Upper lobe of left lung (tissue), 6 donors: ENCODE measurements at regions not wholly inside any gene's neighbourhood (a gene's known extent, or its start where the extent isn't known, plus 50 kb on each side); places are given as distances from the start of the nearest gene placed in this dataset.
A peak's percentile ranks its signal among the peaks of the same experiment; 100 is the strongest.

Source experiments
- ATAC-seq, 2 donors: fragments of 200-7000 bp; cut with Tn5 transposase; one replicate each; pipeline ENCODE4 v1.9.1; 2022; ENCODE audit warnings: mild to moderate bottlenecking in 2 of 2, moderate library complexity in 2 of 2; ENCODE audit not compliant: low FRiP score in 2 of 2
- DNase-seq, 2 donors: peaks; one replicate each; pipeline ENCODE4 v3.0.0-alpha.2; 2019 to 2020
- H3K27ac ChIP-seq, 4 donors: fragments of 200-600 bp; sonication (generic); one replicate each; pipeline ENCODE4 v1.5.1; 2016 to 2019
- H3K27me3 ChIP-seq, 4 donors: fragments of 200-600 bp; sonication (generic); one replicate each; pipeline ENCODE4 v1.5.1; 2017 to 2019
- H3K36me3 ChIP-seq, 4 donors: fragments of 200-600 bp; sonication (generic); one replicate each; pipeline ENCODE4 v1.5.1; 2016 to 2019
- H3K4me1 ChIP-seq, 4 donors: fragments of 200-600 bp; sonication (generic); one replicate each; pipeline ENCODE4 v1.5.1; 2018 to 2019
- H3K4me3 ChIP-seq, 4 donors: fragments of 200-600 bp; sonication (generic); one replicate each; pipeline ENCODE4 v1.5.1; 2017 to 2019; ENCODE audit warnings: mild to moderate bottlenecking in 2 of 4, moderate library complexity in 1 of 4
- H3K9me3 ChIP-seq, 4 donors: fragments of 200-600 bp; sonication (generic); one replicate each; pipeline ENCODE4 v1.5.1; 2018 to 2019
- EP300 ChIP-seq, 4 donors: sonication (generic); formaldehyde crosslinking; IDR thresholded peaks; one replicate each; pipeline ENCODE4 v1.5.1; 2017; ENCODE audit warnings: antibody characterized with exemption in 4 of 4, control low read depth in 2 of 4
- POLR2A ChIP-seq, 4 donors: fragments of 450-650 bp; IDR thresholded peaks; one replicate each; pipeline ENCODE4 v1.5.1; 2016 to 2017; ENCODE audit warnings: antibody characterized with exemption in 4 of 4, mild to moderate bottlenecking in 2 of 4
- POLR2AphosphoS5 ChIP-seq, 2 donors: sonication (generic); formaldehyde crosslinking; IDR thresholded peaks; one replicate each; pipeline ENCODE4 v1.5.1; 2017; ENCODE audit warnings: antibody characterized with exemption in 2 of 2
- WGBS, 2 donors: methylation state at CpG; one replicate each; pipeline ENCODE4 v1.1.5; 2017 to 2018; 5-methylcytosine and 5-hydroxymethylcytosine counted together
- TF ChIP-seq, protein P1 (sequence below), 6 experiments: fragments of 450-650 bp in 4 of 6; fragments of 200-600 bp in 2 of 6; sonication (generic) in 2 of 6; IDR thresholded peaks; one replicate each; pipeline ENCODE4 v1.5.1; 2016 to 2019; ENCODE audit warnings: antibody characterized with exemption in 6 of 6
- donor health status: DM: no; HTN: no; CAD: no; lungs with moderate emphysema.
- donor health status: DM: no; HTN: yes; CAD: no; lungs with severe emphysema.

GRCh38 chr13:109645831-109646230 lies 140.6 kb downstream of the IRS2 start:
- TF ChIP-seq POLR2AphosphoS5 (IDR thresholded peaks at IDR 0.05) (no peak), EP300 (IDR thresholded peaks at IDR 0.05) (no peak), POLR2A (IDR thresholded peaks at IDR 0.05) (no peak)
- Histone ChIP-seq H3K4me1 (no peaks in the 10 kb centered on the region), H3K27ac (no peak overlapping the region), H3K36me3 (no peaks in the 10 kb centered on the region), H3K4me3 (no peak overlapping the region), H3K9me3 (peaks cover 2 to 11% (median 7%) of the 10 kb centered on the region in 4 donors), H3K27me3 (no peaks in the 10 kb centered on the region)
- ATAC-seq (peak in 1 of 2 donors; percentile 43), DNase-seq (peak in 1 of 2 donors; percentile 50)
- WGBS, 2 donors: 68 to 72% methylated on average over 4 to 6 of the region's 6 CpGs

DNA sequence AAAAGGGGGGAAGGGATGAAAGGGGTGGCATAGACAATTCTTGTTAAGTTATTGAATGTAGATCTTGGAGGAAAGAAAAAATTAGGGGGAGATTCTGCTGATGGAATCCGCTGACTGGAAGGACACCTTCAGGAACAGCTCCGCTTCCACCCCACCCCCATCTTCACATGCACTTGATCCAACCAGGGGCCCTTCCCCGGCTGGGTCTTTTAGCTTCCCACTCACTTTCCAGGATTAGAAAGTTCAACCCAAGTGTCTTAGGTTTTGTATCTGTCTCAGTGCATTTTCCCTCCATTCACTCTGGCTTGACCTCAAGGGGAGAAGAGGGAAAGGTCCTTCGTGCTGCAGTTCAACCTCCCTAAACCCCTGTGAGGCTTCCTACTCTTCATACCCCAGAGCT lies 141.4 kb downstream of the IRS2 start:
- ATAC-seq: no peak

GRCh38 chr13:109644069-109644750 lies 142.2 kb downstream of the IRS2 start:
- WGBS, 2 donors: 66 to 67% methylated on average over 4 of the region's 4 CpGs
- H3K4me1 ChIP-seq: no peaks in the 10 kb centered on the region
- no peak for DNase-seq
- no peaks in the 10 kb centered on the region for H3K27me3 ChIP-seq
- no peak for ATAC-seq
- H3K9me3 ChIP-seq: peaks cover 4 to 23% (median 14%) of the 10 kb centered on the region in 4 donors
- TF ChIP-seq EP300 (IDR thresholded peaks at IDR 0.05) (no peak), POLR2A (IDR thresholded peaks at IDR 0.05) (no peak)
- TF ChIP-seq, protein P1, sequence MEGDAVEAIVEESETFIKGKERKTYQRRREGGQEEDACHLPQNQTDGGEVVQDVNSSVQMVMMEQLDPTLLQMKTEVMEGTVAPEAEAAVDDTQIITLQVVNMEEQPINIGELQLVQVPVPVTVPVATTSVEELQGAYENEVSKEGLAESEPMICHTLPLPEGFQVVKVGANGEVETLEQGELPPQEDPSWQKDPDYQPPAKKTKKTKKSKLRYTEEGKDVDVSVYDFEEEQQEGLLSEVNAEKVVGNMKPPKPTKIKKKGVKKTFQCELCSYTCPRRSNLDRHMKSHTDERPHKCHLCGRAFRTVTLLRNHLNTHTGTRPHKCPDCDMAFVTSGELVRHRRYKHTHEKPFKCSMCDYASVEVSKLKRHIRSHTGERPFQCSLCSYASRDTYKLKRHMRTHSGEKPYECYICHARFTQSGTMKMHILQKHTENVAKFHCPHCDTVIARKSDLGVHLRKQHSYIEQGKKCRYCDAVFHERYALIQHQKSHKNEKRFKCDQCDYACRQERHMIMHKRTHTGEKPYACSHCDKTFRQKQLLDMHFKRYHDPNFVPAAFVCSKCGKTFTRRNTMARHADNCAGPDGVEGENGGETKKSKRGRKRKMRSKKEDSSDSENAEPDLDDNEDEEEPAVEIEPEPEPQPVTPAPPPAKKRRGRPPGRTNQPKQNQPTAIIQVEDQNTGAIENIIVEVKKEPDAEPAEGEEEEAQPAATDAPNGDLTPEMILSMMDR (IDR thresholded peaks at IDR 0.05): no peak
- H3K36me3 ChIP-seq: no peaks in the 10 kb centered on the region
- no peak overlapping the region for H3K4me3 ChIP-seq
- no peak overlapping the region for H3K27ac ChIP-seq

More for the DNA sequence above, 141.4 kb downstream of the IRS2 start:
- Histone ChIP-seq H3K36me3 (no peaks in the 10 kb centered on the region), H3K9me3 (peaks cover 4 to 20% (median 13%) of the 10 kb centered on the region in 4 donors), H3K4me1 (no peaks in the 10 kb centered on the region), H3K27ac (no peak overlapping the region), H3K27me3 (no peaks in the 10 kb centered on the region), H3K4me3 (no peak overlapping the region)
- no peak for DNase-seq
- TF ChIP-seq POLR2A (IDR thresholded peaks at IDR 0.05) (no peak), EP300 (IDR thresholded peaks at IDR 0.05) (no peak), POLR2AphosphoS5 (IDR thresholded peaks at IDR 0.05) (no peak)
- TF ChIP-seq, protein P1 (IDR thresholded peaks at IDR 0.05): no peak
- 87 to 92% methylated on average over 4 of the region's 4 CpGs for WGBS, 2 donors

DNA sequence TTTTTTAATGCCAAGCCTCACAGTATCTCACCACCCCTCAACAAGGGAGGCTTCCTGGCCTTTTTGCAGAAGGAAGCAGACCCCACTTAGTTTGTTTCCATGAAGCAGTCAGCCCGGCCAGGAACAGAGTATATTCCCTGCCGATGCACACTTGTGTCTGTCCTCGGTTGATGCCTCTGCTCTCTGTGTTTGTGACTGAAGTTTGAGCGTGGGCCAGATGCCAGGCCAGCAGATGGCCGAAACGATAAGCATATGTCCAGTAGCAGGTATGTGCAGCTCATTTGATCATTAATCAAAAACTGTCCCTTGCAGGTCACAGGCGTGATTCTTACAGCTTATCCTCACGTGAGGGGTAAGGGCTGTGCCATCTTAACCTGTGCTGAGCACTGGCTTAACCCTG lies 144.0 kb downstream of the IRS2 start:
- H3K9me3 ChIP-seq: peaks cover 7 to 30% (median 19%) of the 10 kb centered on the region in 4 donors
- no peak for DNase-seq
- ATAC-seq: no peak
- H3K27me3 ChIP-seq: no peaks in the 10 kb centered on the region
- H3K36me3 ChIP-seq: no peaks in the 10 kb centered on the region
- TF ChIP-seq EP300 (IDR thresholded peaks at IDR 0.05): no peak
- TF ChIP-seq, protein P1 (IDR thresholded peaks at IDR 0.05): no peak
- no peak for TF ChIP-seq POLR2AphosphoS5 (IDR thresholded peaks at IDR 0.05)
- TF ChIP-seq POLR2A (IDR thresholded peaks at IDR 0.05): no peak
- no peaks in the 10 kb centered on the region for H3K4me1 ChIP-seq
- 80 to 88% methylated on average over 8 of the region's 8 CpGs for WGBS, 2 donors
- H3K4me3 ChIP-seq: no peak overlapping the region
- no peak overlapping the region for H3K27ac ChIP-seq

- no peaks in the 10 kb centered on the region for H3K4me1 ChIP-seq
- H3K27me3 ChIP-seq: no peaks in the 10 kb centered on the region
- WGBS, 2 donors: 93 to 98% methylated on average over 3 of the region's 3 CpGs
- H3K9me3 ChIP-seq: peaks cover 7 to 28% (median 19%) of the 10 kb centered on the region in 4 donors
- H3K27ac ChIP-seq: no peak overlapping the region
- ATAC-seq (no peak), DNase-seq (no peak)
- TF ChIP-seq POLR2AphosphoS5 (IDR thresholded peaks at IDR 0.05): no peak
- no peak for TF ChIP-seq EP300 (IDR thresholded peaks at IDR 0.05)
- TF ChIP-seq POLR2A (IDR thresholded peaks at IDR 0.05): no peak
- TF ChIP-seq, protein P1 (IDR thresholded peaks at IDR 0.05): no peak
- H3K36me3 ChIP-seq: no peaks in the 10 kb centered on the region
- no peak overlapping the region for H3K4me3 ChIP-seq
These were observed 149.6 kb downstream of the IRS2 start for GRCh38 chr13:109636736-109637135.
